Caco-2 (cell line): ENCODE measurements at regions not wholly inside any gene's neighbourhood (a gene's known extent, or its start where the extent isn't known, plus 50 kb on each side); places are given as distances from the start of the nearest gene placed in this dataset.

Source experiments
- BruUV-seq: library from RNA; stranded (reverse); fragments of 400-500 nt; replicated peaks from 2 replicates; lab custom pipeline; 2021; lab: Mats Ljungman, UMichigan
- CTCF ChIA-PET: fragments of 300-600 bp; sonication (Branson Sonifier 250); formaldehyde crosslinking; loops from one replicate; lab custom pipeline; 2022; ENCODE audit warnings: antibody characterized with exemption; lab: Charles Lee
- POLR2A ChIA-PET: fragments of 300-600 bp; sonication (Branson Sonifier 250); formaldehyde crosslinking; loops from one replicate; lab custom pipeline; 2022; ENCODE audit warnings: antibody characterized with exemption; lab: Charles Lee
- DNase-seq, 2 experiments: peaks; one replicate each; pipeline versions ENCODE4 v3.0.0 to v3.0.0-alpha.2; 2020 to 2022
- H3K27me3 ChIP-seq: replicated peaks from 2 replicates; pipeline ENCODE4 v1.6.0; 2011; ENCODE audit warnings: low read length; ENCODE audit not compliant: control insufficient read depth, insufficient read depth
- H3K36me3 ChIP-seq: 2 replicates; pipeline ENCODE4 v1.5.1; 2011; ENCODE audit warnings: low read length; ENCODE audit not compliant: control insufficient read depth, insufficient read depth
- H3K4me1 ChIP-seq: fragments of 250-450 bp; sonication (Bioruptor Pico); 2 replicates; pipeline ENCODE4 v1.5.1; 2020; ENCODE audit warnings: mild to moderate bottlenecking
- H3K4me3 ChIP-seq: 2 replicates; pipeline ENCODE4 v1.5.1; 2011; ENCODE audit warnings: low read depth, mild to moderate bottlenecking, control low read depth, low read length
- H3K9me3 ChIP-seq: fragments of 250-450 bp; sonication (Bioruptor Pico); 2 replicates; pipeline ENCODE4 v1.5.1; 2020; ENCODE audit warnings: mild to moderate bottlenecking, moderate library complexity
- H3K27ac Mint-ChIP-seq: one replicate; pipeline ENCODE4 v1.8.0; 2022; ENCODE audit warnings: mixed read lengths; ENCODE audit not compliant: unreplicated experiment
- H3K27me3 Mint-ChIP-seq: one replicate; pipeline ENCODE4 v1.8.0; 2022; ENCODE audit warnings: mixed read lengths; ENCODE audit not compliant: insufficient read depth, unreplicated experiment
- H3K36me3 Mint-ChIP-seq: one replicate; pipeline ENCODE4 v1.8.0; 2022; ENCODE audit warnings: mild to moderate bottlenecking, mixed read lengths; ENCODE audit not compliant: insufficient read depth, unreplicated experiment
- H3K4me1 Mint-ChIP-seq: one replicate; pipeline ENCODE4 v1.8.0; 2022; ENCODE audit warnings: low read depth, mixed read lengths; ENCODE audit not compliant: unreplicated experiment
- H3K4me3 Mint-ChIP-seq: one replicate; pipeline ENCODE4 v1.8.0; 2022; ENCODE audit warnings: mild to moderate bottlenecking, moderate library complexity, mixed read lengths; ENCODE audit not compliant: unreplicated experiment
- H3K9me3 Mint-ChIP-seq: one replicate; pipeline ENCODE4 v1.8.0; 2022; ENCODE audit warnings: mixed read lengths; ENCODE audit not compliant: unreplicated experiment
- intact Hi-C: fragments of 100-400 bp; cut with micrococcal nuclease; formaldehyde crosslinking; loops from one replicate; pipeline ENCODE4 v1.10.0; 2022; ENCODE audit not compliant: unreplicated experiment
- TF ChIP-seq, protein P1 (sequence below), 2 experiments: fragments of 200-600 bp in 1 of 2; IDR thresholded peaks; 1 replicate in 1 of 2; 2 replicates in 1 of 2; pipeline versions ENCODE4 v1.5.1 to v1.8.0; 2011 to 2022; ENCODE audit warnings: antibody characterized with exemption in 1 of 2, control low read depth in 1 of 2, inconsistent platforms in 1 of 2, low read depth in 1 of 2, low read length in 1 of 2, mild to moderate bottlenecking in 1 of 2, moderate library complexity in 1 of 2; ENCODE audit not compliant: insufficient read depth in 1 of 2, severe bottlenecking in 1 of 2, unreplicated experiment in 1 of 2

DNA sequence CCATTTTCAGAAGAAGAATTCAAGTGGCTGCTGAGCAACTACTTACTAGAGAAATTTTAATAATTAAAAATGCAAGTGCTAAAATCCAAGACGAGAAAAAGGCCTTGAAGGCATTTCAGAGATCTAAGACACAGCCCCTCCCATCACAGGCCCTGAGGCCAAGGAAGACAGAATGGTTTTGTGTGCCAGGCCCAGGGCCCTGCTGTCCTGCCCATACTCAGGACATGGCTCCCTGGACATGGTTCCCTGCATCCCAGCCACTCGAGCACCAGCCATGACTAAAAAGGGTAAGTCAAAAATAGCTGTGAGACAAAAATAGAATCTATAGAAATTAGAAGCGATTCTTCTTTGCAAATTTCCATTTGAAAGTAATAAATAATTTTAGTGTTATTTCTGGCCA is 364.9 kb downstream of the COL12A1 start:
- no peaks in the 10 kb centered on the region for H3K9me3 Mint-ChIP-seq
- TF ChIP-seq, protein P1, sequence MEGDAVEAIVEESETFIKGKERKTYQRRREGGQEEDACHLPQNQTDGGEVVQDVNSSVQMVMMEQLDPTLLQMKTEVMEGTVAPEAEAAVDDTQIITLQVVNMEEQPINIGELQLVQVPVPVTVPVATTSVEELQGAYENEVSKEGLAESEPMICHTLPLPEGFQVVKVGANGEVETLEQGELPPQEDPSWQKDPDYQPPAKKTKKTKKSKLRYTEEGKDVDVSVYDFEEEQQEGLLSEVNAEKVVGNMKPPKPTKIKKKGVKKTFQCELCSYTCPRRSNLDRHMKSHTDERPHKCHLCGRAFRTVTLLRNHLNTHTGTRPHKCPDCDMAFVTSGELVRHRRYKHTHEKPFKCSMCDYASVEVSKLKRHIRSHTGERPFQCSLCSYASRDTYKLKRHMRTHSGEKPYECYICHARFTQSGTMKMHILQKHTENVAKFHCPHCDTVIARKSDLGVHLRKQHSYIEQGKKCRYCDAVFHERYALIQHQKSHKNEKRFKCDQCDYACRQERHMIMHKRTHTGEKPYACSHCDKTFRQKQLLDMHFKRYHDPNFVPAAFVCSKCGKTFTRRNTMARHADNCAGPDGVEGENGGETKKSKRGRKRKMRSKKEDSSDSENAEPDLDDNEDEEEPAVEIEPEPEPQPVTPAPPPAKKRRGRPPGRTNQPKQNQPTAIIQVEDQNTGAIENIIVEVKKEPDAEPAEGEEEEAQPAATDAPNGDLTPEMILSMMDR (IDR thresholded peaks at IDR 0.05; ENCODE audit: insufficient read depth in 1 of 2, low read depth in 1 of 2, low read length in 1 of 2, severe bottlenecking in 1 of 2, unreplicated experiment in 1 of 2): no peak
- no peak overlapping the region for H3K4me3 Mint-ChIP-seq
- Histone ChIP-seq H3K4me1 (no peaks in the 10 kb centered on the region), H3K36me3 (no peaks in the 10 kb centered on the region), H3K4me3 (no peak overlapping the region), H3K27me3 (no peaks in the 10 kb centered on the region), H3K9me3 (no peaks in the 10 kb centered on the region)
- POLR2A ChIA-PET: no interaction called here
- no peaks in the 10 kb centered on the region for H3K36me3 Mint-ChIP-seq
- H3K27ac Mint-ChIP-seq: no peak overlapping the region
- no peaks in the 10 kb centered on the region for H3K4me1 Mint-ChIP-seq
- BruUV-seq: no TSS peak
- CTCF ChIA-PET: no interaction called here
- intact Hi-C loops: no loop called here
- DNase-seq: no peak
- H3K27me3 Mint-ChIP-seq: no peaks in the 10 kb centered on the region

DNA sequence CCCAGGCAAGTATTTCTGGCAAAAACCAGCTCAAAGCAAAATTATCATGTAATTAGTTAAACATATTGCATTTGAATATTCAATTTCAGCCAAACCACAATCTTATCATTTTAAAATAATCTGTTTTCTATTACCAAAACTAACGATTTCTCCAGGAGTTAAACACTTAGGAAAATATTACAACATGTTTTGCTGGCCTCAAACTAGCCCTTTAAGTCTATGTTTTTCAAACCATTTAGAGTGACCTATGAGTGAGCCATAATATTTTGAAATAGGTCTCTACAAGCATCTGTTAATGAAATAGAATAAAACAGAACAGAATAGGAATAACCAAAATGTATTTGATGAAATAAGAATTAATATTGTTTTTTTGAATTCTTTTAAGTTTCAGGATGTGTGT is 370.9 kb downstream of the COL12A1 start:
- no peak for DNase-seq
- H3K9me3 ChIP-seq: no peaks in the 10 kb centered on the region
- CTCF ChIA-PET: no interaction called here
- no peaks in the 10 kb centered on the region for H3K27me3 ChIP-seq
- intact Hi-C loops: no loop called here
- TF ChIP-seq, protein P1 (IDR thresholded peaks at IDR 0.05; ENCODE audit: insufficient read depth in 1 of 2, low read depth in 1 of 2, low read length in 1 of 2, severe bottlenecking in 1 of 2, unreplicated experiment in 1 of 2): no peak
- H3K27me3 Mint-ChIP-seq: no peaks in the 10 kb centered on the region
- H3K4me1 ChIP-seq: no peaks in the 10 kb centered on the region
- H3K4me1 Mint-ChIP-seq: no peaks in the 10 kb centered on the region
- POLR2A ChIA-PET: interaction anchor here (0.6 kb wide), 1 partner anchor 53 kb away, joined by 4 read pairs; no protein-coding TSS in a partner anchor
- no peaks in the 10 kb centered on the region for H3K36me3 Mint-ChIP-seq
- H3K27ac Mint-ChIP-seq: no peak overlapping the region
- H3K4me3 ChIP-seq: no peak overlapping the region
- no peaks in the 10 kb centered on the region for H3K9me3 Mint-ChIP-seq
- H3K36me3 ChIP-seq: no peaks in the 10 kb centered on the region
- no peak overlapping the region for H3K4me3 Mint-ChIP-seq
- no TSS peak for BruUV-seq

DNA sequence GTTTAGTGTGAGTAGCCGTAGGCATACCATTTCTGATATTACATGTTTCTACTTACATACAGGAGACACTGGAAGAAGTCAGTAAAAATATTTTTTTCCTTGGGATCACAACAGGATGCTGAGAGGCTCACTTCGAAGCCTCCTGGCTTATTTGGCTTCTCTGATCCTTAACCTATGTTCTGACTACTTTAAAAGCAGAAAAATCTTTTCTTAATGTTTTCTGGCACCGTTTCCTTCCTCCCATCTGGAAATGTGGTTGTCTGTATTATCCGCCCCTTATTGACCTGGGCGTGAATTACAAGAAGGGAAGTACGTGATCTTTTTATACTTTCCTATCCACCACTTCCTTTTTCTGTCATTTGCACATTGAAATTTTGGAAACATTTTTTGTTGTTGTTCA is 379.6 kb downstream of the COL12A1 start:
- Histone ChIP-seq H3K4me1 (no peaks in the 10 kb centered on the region), H3K27me3 (no peaks in the 10 kb centered on the region), H3K9me3 (no peaks in the 10 kb centered on the region), H3K4me3 (no peak overlapping the region), H3K36me3 (no peaks in the 10 kb centered on the region)
- no peak overlapping the region for H3K27ac Mint-ChIP-seq
- ChIA-PET POLR2A (no interaction called here), CTCF (no interaction called here)
- TF ChIP-seq, protein P1 (IDR thresholded peaks at IDR 0.05; ENCODE audit: insufficient read depth in 1 of 2, low read depth in 1 of 2, low read length in 1 of 2, severe bottlenecking in 1 of 2, unreplicated experiment in 1 of 2): no peak
- H3K4me1 Mint-ChIP-seq: no peaks in the 10 kb centered on the region
- intact Hi-C loops: no loop called here
- H3K27me3 Mint-ChIP-seq: no peaks in the 10 kb centered on the region
- no peak overlapping the region for H3K4me3 Mint-ChIP-seq
- DNase-seq: no peak
- no peaks in the 10 kb centered on the region for H3K36me3 Mint-ChIP-seq
- no TSS peak for BruUV-seq
- H3K9me3 Mint-ChIP-seq: peaks cover under 1% of the 10 kb centered on the region
